Panc1 (cell line): ENCODE measurements at regions not wholly inside any gene's neighbourhood (a gene's known extent, or its start where the extent isn't known, plus 50 kb on each side); places are given as distances from the start of the nearest gene placed in this dataset.

Experiments
- CTCF ChIP-seq: fragments of 450-650 bp; IDR thresholded peaks from 2 replicates; pipeline ENCODE4 v1.5.1; 2017; ENCODE audit warnings: mild to moderate bottlenecking
- POLR2AphosphoS5 ChIP-seq: IDR thresholded peaks from 2 replicates; pipeline ENCODE4 v1.6.1; 2012; ENCODE audit warnings: mild to moderate bottlenecking, low read depth, low read length, moderate library complexity
- REST ChIP-seq, 2 experiments: IDR thresholded peaks; 2 replicates each; pipeline ENCODE4 v1.6.1; 2011 to 2012; ENCODE audit warnings: low read depth in 2 of 2, control low read depth in 1 of 2, low read length in 1 of 2, mild to moderate bottlenecking in 1 of 2, moderate library complexity in 1 of 2; ENCODE audit not compliant: insufficient read depth in 1 of 2
- SIN3A ChIP-seq: IDR thresholded peaks from 2 replicates; pipeline ENCODE4 v1.6.1; 2012; ENCODE audit warnings: low read depth, mild to moderate bottlenecking, low read length, moderate library complexity, borderline replicate concordance; ENCODE audit not compliant: insufficient read depth
- TCF7L2 ChIP-seq: IDR thresholded peaks from 2 replicates; pipeline ENCODE4 v1.6.1; 2011; ENCODE audit warnings: mild to moderate bottlenecking, low read depth, low read length, inconsistent platforms

GRCh38 chr2:240229005-240229404, 88.5 kb upstream of the OTOS start:
- no peak for TF ChIP-seq CTCF
- TF ChIP-seq POLR2AphosphoS5 = no peak
- TF ChIP-seq REST (IDR thresholded peaks at IDR 0.05; ENCODE audit: insufficient read depth in 1 of 2, low read depth in 2 of 2, low read length in 1 of 2) = no peak
- TF ChIP-seq SIN3A = no peak
- no peak for TF ChIP-seq TCF7L2
